H1 (cell line): ENCODE measurements at regions not wholly inside any gene's neighbourhood (a gene's known extent, or its start where the extent isn't known, plus 50 kb on each side); places are given as distances from the start of the nearest gene placed in this dataset.
A peak's percentile ranks its signal among the peaks of the same experiment; 100 is the strongest.

Source experiments
- CTCF ChIA-PET: fragments of 300-600 bp; sonication (Branson Sonifier 250); formaldehyde crosslinking; loops from one replicate; lab custom pipeline; 2021; ENCODE audit not compliant: partially characterized antibody; lab: Charles Lee
- POLR2A ChIA-PET: fragments of 300-600 bp; sonication (Branson Sonifier 250); formaldehyde crosslinking; loops from one replicate; lab custom pipeline; 2021; ENCODE audit warnings: inconsistent platforms; ENCODE audit not compliant: partially characterized antibody; lab: Charles Lee
- DNase-seq, 2 experiments: peaks; one replicate each; pipeline versions ENCODE4 v3.0.0 to v3.0.0-alpha.2; 2010 to 2022; ENCODE audit warnings: low spot score in 2 of 2, low read depth in 1 of 2, mixed read lengths in 1 of 2
- FAIRE-seq: peaks from 2 replicates; lab custom pipeline; 2011; peaks lifted over from hg19 to GRCh38; lab: Jason Lieb, UNC
- H2AFZ ChIP-seq: 2 replicates; pipeline ENCODE4 v1.8.1; 2012; ENCODE audit warnings: low read length, inconsistent platforms
- H2AK5ac ChIP-seq: 2 replicates; pipeline ENCODE4 v1.6.1; 2013; ENCODE audit warnings: low read depth, low read length
- H2BK120ac ChIP-seq: replicated peaks from 2 replicates; pipeline ENCODE3; 2013; ENCODE audit warnings: low read depth, low read length, inconsistent platforms
- H2BK12ac ChIP-seq: 2 replicates; pipeline ENCODE4 v1.6.1; 2013; ENCODE audit warnings: low read depth, low read length
- H2BK15ac ChIP-seq: 2 replicates; pipeline ENCODE4 v1.6.1; 2013; ENCODE audit warnings: low read length
- H2BK20ac ChIP-seq: 2 replicates; pipeline ENCODE4 v1.6.1; 2013; ENCODE audit warnings: low read length
- H2BK5ac ChIP-seq: 2 replicates; pipeline ENCODE4 v1.6.1; 2013; ENCODE audit warnings: low read depth, low read length
- H3K14ac ChIP-seq: 2 replicates; pipeline ENCODE4 v1.6.1; 2013; ENCODE audit warnings: inconsistent platforms; ENCODE audit not compliant: insufficient read length
- H3K18ac ChIP-seq: 2 replicates; pipeline ENCODE4 v1.6.1; 2013; ENCODE audit warnings: low read length; ENCODE audit errors: extremely low read depth
- H3K23ac ChIP-seq: 2 replicates; pipeline ENCODE4 v1.6.1; 2013; ENCODE audit warnings: inconsistent platforms; ENCODE audit not compliant: insufficient read length
- H3K23me2 ChIP-seq: 2 replicates; pipeline ENCODE4 v1.6.1; 2013; ENCODE audit warnings: low read depth, low read length
- H3K27ac ChIP-seq: 2 replicates; pipeline ENCODE4 v1.6.1; 2011; ENCODE audit warnings: low read depth, low read length, inconsistent platforms
- H3K27me3 ChIP-seq, 4 experiments: replicated peaks in 1 of 4; 1 replicate in 1 of 4; 2 replicates in 3 of 4; pipeline versions ENCODE4 v1.6.1 to v1.8.1; 2011 to 2013; ENCODE audit warnings: low read length in 3 of 4, mild to moderate bottlenecking in 3 of 4, inconsistent platforms in 2 of 4, mixed read lengths in 2 of 4, moderate library complexity in 1 of 4; ENCODE audit not compliant: control insufficient read depth in 3 of 4, insufficient read depth in 3 of 4; ENCODE audit errors: extremely low read depth in 1 of 4
- H3K36me3 ChIP-seq, 4 experiments: 2 replicates each; pipeline versions ENCODE4 v1.6.1 to v1.8.1; 2011 to 2013; ENCODE audit warnings: mild to moderate bottlenecking in 4 of 4, low read length in 3 of 4, moderate library complexity in 2 of 4, control low read depth in 1 of 4, inconsistent platforms in 1 of 4; ENCODE audit not compliant: insufficient read depth in 4 of 4, control insufficient read depth in 2 of 4
- H3K4ac ChIP-seq: replicated peaks from 2 replicates; pipeline ENCODE3; 2013; ENCODE audit warnings: low read length, low read depth, mixed read lengths, inconsistent platforms; ENCODE audit not compliant: insufficient read length
- H3K4me1 ChIP-seq, 4 experiments: replicated peaks in 1 of 4; 1 replicate in 1 of 4; 2 replicates in 3 of 4; pipeline versions ENCODE4 v1.6.1 to v1.8.1; 2011 to 2013; ENCODE audit warnings: low read length in 3 of 4, inconsistent platforms in 2 of 4, mixed read lengths in 1 of 4; ENCODE audit not compliant: insufficient read depth in 4 of 4, control insufficient read depth in 3 of 4
- H3K4me2 ChIP-seq, 2 experiments: 2 replicates each; pipeline versions ENCODE4 v1.6.1 to v1.8.1; 2011 to 2013; ENCODE audit warnings: low read depth in 2 of 2, low read length in 2 of 2, control low read depth in 1 of 2, inconsistent platforms in 1 of 2, mild to moderate bottlenecking in 1 of 2; ENCODE audit not compliant: insufficient read depth in 1 of 2
- H3K4me3 ChIP-seq, 4 experiments: fragments of 200-600, 300-600 bp in 1 of 4; sonication (generic), shearing (Covaris generic), sonication (Bioruptor Twin) in 1 of 4; 2 replicates each; pipeline versions ENCODE4 v1.5.1 to v1.8.1; 2011 to 2016; ENCODE audit warnings: low read length in 4 of 4, low read depth in 3 of 4, control low read depth in 2 of 4, inconsistent platforms in 2 of 4, mild to moderate bottlenecking in 2 of 4, mixed read lengths in 1 of 4, moderate library complexity in 1 of 4; ENCODE audit not compliant: insufficient read depth in 2 of 4; ENCODE audit errors: extremely low read depth in 1 of 4
- H3K56ac ChIP-seq: replicated peaks from 2 replicates; pipeline ENCODE3; 2013; ENCODE audit warnings: low read depth, mild to moderate bottlenecking, mixed read lengths, low read length, inconsistent platforms; ENCODE audit not compliant: insufficient read length
- H3K79me1 ChIP-seq: 2 replicates; pipeline ENCODE4 v1.6.1; 2013; ENCODE audit warnings: low read depth, low read length, control low read depth
- H3K79me2 ChIP-seq, 2 experiments: 2 replicates each; pipeline versions ENCODE4 v1.6.1 to v1.8.1; 2012 to 2013; ENCODE audit warnings: low read length in 2 of 2, mild to moderate bottlenecking in 2 of 2, inconsistent platforms in 1 of 2; ENCODE audit not compliant: insufficient read depth in 2 of 2, control insufficient read depth in 1 of 2
- H3K9ac ChIP-seq, 4 experiments: replicated peaks in 1 of 4; 1 replicate in 1 of 4; 2 replicates in 3 of 4; pipeline versions ENCODE4 v1.6.1 to v1.8.1; 2011 to 2013; ENCODE audit warnings: low read depth in 3 of 4, low read length in 3 of 4, control low read depth in 2 of 4, mild to moderate bottlenecking in 2 of 4, moderate library complexity in 2 of 4, inconsistent platforms in 1 of 4; ENCODE audit errors: extremely low read depth in 1 of 4
- H3K9me3 ChIP-seq, 2 experiments: 2 replicates each; pipeline versions ENCODE4 v1.6.1 to v1.8.1; 2012 to 2013; ENCODE audit warnings: mild to moderate bottlenecking in 2 of 2, moderate library complexity in 2 of 2, control low read depth in 1 of 2, inconsistent platforms in 1 of 2, low read depth in 1 of 2, low read length in 1 of 2, mixed read lengths in 1 of 2; ENCODE audit not compliant: insufficient read depth in 2 of 2
- H4K20me1 ChIP-seq, 2 experiments: replicated peaks in 1 of 2; 2 replicates each; pipeline versions ENCODE3 to v1.8.1; 2011 to 2013; ENCODE audit warnings: inconsistent platforms in 2 of 2, low read length in 2 of 2, mild to moderate bottlenecking in 1 of 2; ENCODE audit not compliant: insufficient read depth in 2 of 2, control insufficient read depth in 1 of 2
- H4K5ac ChIP-seq: 2 replicates; pipeline ENCODE4 v1.6.1; 2013; ENCODE audit warnings: low read length, low read depth, mixed read lengths, inconsistent platforms; ENCODE audit not compliant: insufficient read length
- H4K8ac ChIP-seq: 2 replicates; pipeline ENCODE4 v1.8.0; 2013; ENCODE audit warnings: mild to moderate bottlenecking, moderate library complexity, low read length, inconsistent platforms; ENCODE audit not compliant: insufficient read depth; ENCODE audit errors: extremely low read depth
- H4K91ac ChIP-seq: replicated peaks from 2 replicates; pipeline ENCODE3; 2013; ENCODE audit warnings: low read length, mixed read lengths, inconsistent platforms; ENCODE audit not compliant: insufficient read length
- CBX5 ChIP-seq: fragments of 300-800, 300-1000 bp; sonication (generic); IDR thresholded peaks from 2 replicates; pipeline ENCODE4 v1.7.1; 2016; ENCODE audit warnings: antibody characterized with exemption, low read length, low read depth
- CHD1 ChIP-seq: IDR thresholded peaks from 2 replicates; pipeline ENCODE4 v1.6.1; 2012; ENCODE audit warnings: low read depth, low read length, improper control_type of control experiment
- EGR1 ChIP-seq: IDR thresholded peaks from 2 replicates; pipeline ENCODE4 v1.6.1; 2011; ENCODE audit warnings: low read depth, low read length, borderline replicate concordance
- HDAC2 ChIP-seq, 2 experiments: fragments of 300-600 bp in 1 of 2; sonication (generic) in 1 of 2; IDR thresholded peaks; 2 replicates each; pipeline ENCODE4 v1.6.1; 2011 to 2012; ENCODE audit warnings: low read depth in 2 of 2, low read length in 2 of 2, mild to moderate bottlenecking in 2 of 2, moderate library complexity in 2 of 2, borderline replicate concordance in 1 of 2, inconsistent platforms in 1 of 2
- JUN ChIP-seq: IDR thresholded peaks from 2 replicates; pipeline ENCODE4 v1.6.1; 2011; ENCODE audit warnings: low read depth, mild to moderate bottlenecking, improper control_type of control experiment, low read length
- MAFK ChIP-seq: IDR thresholded peaks from 2 replicates; pipeline ENCODE4 v1.6.1; 2012; ENCODE audit warnings: low read depth, mild to moderate bottlenecking, improper control_type of control experiment, low read length
- NANOG ChIP-seq: IDR thresholded peaks from 2 replicates; pipeline ENCODE4 v1.6.1; 2011; ENCODE audit warnings: low read length, low read depth, mild to moderate bottlenecking, inconsistent platforms; ENCODE audit not compliant: insufficient read depth, poor library complexity, severe bottlenecking
- RAD21 ChIP-seq, 2 experiments: IDR thresholded peaks in 1 of 2; conservative IDR thresholded peaks in 1 of 2; 2 replicates each; pipeline ENCODE4 v1.6.1; 2011; ENCODE audit warnings: low read depth in 2 of 2, low read length in 2 of 2, improper control_type of control experiment in 1 of 2, inconsistent platforms in 1 of 2, mild to moderate bottlenecking in 1 of 2, moderate library complexity in 1 of 2
- RXRA ChIP-seq: IDR thresholded peaks from 2 replicates; pipeline ENCODE4 v1.6.1; 2011; ENCODE audit warnings: low read depth, mild to moderate bottlenecking, low read length, moderate library complexity; ENCODE audit not compliant: insufficient read depth
- SUZ12 ChIP-seq: fragments of 200-600 bp; sonication (generic); IDR thresholded peaks from 2 replicates; pipeline ENCODE4 v1.6.1; 2012; ENCODE audit warnings: mild to moderate bottlenecking, inconsistent platforms, low read length, moderate library complexity, mixed read lengths
- TAF7 ChIP-seq: optimal IDR thresholded peaks from 2 replicates; pipeline ENCODE3; 2011; ENCODE audit warnings: low read depth, mild to moderate bottlenecking, inconsistent platforms, low read length, moderate library complexity, borderline replicate concordance
- TEAD4 ChIP-seq: IDR thresholded peaks from 2 replicates; pipeline ENCODE4 v1.6.1; 2012; ENCODE audit warnings: low read depth, low read length, inconsistent platforms, mixed read lengths
- WGBS, 2 experiments: shearing (Covaris generic) in 1 of 2; methylation state at CpG; one replicate each; pipeline versions ENCODE4 v1.1.6 to v1.1.7; 2013 to 2015; ENCODE audit warnings: low lambda C conversion rate in 2 of 2, mixed read lengths in 2 of 2, inconsistent platforms in 1 of 2, low coverage in 1 of 2, missing lambda C conversion rate in 1 of 2; ENCODE audit not compliant: insufficient replicate concordance in 2 of 2, insufficient coverage in 1 of 2, insufficient read length in 1 of 2; ENCODE audit errors: extremely low coverage in 1 of 2, missing lambda C conversion rate in 1 of 2; 5-methylcytosine and 5-hydroxymethylcytosine counted together
- TF ChIP-seq, protein P1 (sequence below): IDR thresholded peaks from 2 replicates; pipeline ENCODE4 v1.6.1; 2012; ENCODE audit warnings: inconsistent platforms

DNA sequence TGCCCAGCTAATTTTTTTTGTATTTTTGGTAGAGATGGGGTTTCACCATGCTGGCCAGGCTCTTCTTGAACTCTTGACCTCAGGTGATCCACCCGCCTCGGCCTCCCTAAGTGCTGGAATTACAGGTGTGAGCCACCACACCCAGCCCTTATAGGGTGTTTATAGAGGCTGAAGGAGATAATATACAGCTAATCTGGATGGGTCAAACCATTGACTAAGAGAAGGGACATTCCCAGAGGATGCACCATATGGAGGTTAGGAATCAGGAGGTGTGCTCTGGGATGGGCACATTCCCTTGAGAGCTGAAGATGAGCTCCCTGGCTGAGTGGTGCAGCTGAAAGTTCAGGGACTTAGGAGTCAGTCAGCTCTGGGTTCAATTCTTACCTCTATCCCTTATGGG is 68.3 kb upstream of the SHISA3 start:
- Histone ChIP-seq H2BK5ac (no peak overlapping the region), H3K79me1 (no peaks in the 10 kb centered on the region), H3K4me3 (no peak overlapping the region), H3K9me3 (0 out of 4 replicates have a peak, but pooled peaks cover 0 to 2% of the 10 kb centered on the region in 2 experiments), H4K91ac (no peak overlapping the region), H4K8ac (no peak overlapping the region), H3K79me2 (no peaks in the 10 kb centered on the region), H2BK20ac (no peak overlapping the region), H3K18ac (peak overlapping the region; percentile 28; the same call in 1 of the 2 replicates), H3K23ac (no peak overlapping the region), H3K23me2 (no peaks in the 10 kb centered on the region), H2BK12ac (no peak overlapping the region), H3K4me1 (no peaks in the 10 kb centered on the region), H4K20me1 (no peaks in the 10 kb centered on the region), H3K4ac (no peak overlapping the region), H3K56ac (no peak overlapping the region), H3K27me3 (no peaks in the 10 kb centered on the region), H3K9ac (no peak overlapping the region), H3K36me3 (no peaks in the 10 kb centered on the region), H4K5ac (no peak overlapping the region), H2AFZ (no peak overlapping the region), H2BK120ac (no peak overlapping the region), H3K14ac (no peak overlapping the region), H2BK15ac (no peak overlapping the region), H3K27ac (no peak overlapping the region), H2AK5ac (no peak overlapping the region), H3K4me2 (no peak overlapping the region)
- ChIA-PET CTCF (interaction anchor here (0.8 to 5.0 kb wide), 7 partner anchors 9 to 75 kb away, joined by 3 to 22 read pairs (median 4); no protein-coding TSS in a partner anchor), POLR2A (interaction anchor here (0.6 to 1.0 kb wide), 3 partner anchors 36 to 299 kb away, joined by 3 read pairs; no protein-coding TSS in a partner anchor)
- 93% methylated on average over 2 of the region's 2 CpGs; no CpG with 5 or more reads in 1 of the 2 experiments for WGBS, 2 experiments
- DNase-seq (no peak), FAIRE-seq (no peak)
- TF ChIP-seq MAFK (no peak), HDAC2 (IDR thresholded peaks at IDR 0.05; ENCODE audit: borderline replicate concordance in 1 of 2, low read depth in 2 of 2, low read length in 2 of 2) (no peak), RAD21 (IDR thresholded peaks at IDR 0.05 in 1 of 2, conservative IDR thresholded peaks at IDR 0.05 in 1 of 2; ENCODE audit: low read depth in 2 of 2, low read length in 2 of 2) (no peak), SUZ12 (no peak), CBX5 (no peak), NANOG (no peak), TAF7 (no peak), JUN (no peak), TEAD4 (no peak), CHD1 (no peak), RXRA (no peak), EGR1 (no peak)
- TF ChIP-seq, protein P1, sequence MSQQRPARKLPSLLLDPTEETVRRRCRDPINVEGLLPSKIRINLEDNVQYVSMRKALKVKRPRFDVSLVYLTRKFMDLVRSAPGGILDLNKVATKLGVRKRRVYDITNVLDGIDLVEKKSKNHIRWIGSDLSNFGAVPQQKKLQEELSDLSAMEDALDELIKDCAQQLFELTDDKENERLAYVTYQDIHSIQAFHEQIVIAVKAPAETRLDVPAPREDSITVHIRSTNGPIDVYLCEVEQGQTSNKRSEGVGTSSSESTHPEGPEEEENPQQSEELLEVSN, result no peak
